Smooth muscle cell (in vitro differentiated cells): ENCODE measurements at regions not wholly inside any gene's neighbourhood (a gene's known extent, or its start where the extent isn't known, plus 50 kb on each side); places are given as distances from the start of the nearest gene placed in this dataset.
"Not testable (repeated sequence)": the region's sequence is repeated elsewhere in the genome, so short reads cannot be mapped to it uniquely, and the experiment has no call there.

Experiments
- DNase-seq: peaks from one replicate; lab custom pipeline; 2025; ENCODE audit not compliant: unreplicated experiment; lab: John Stamatoyannopoulos, UW
- H2AFZ ChIP-seq: fragments of 200-600 bp; sonication (generic); 2 replicates; pipeline ENCODE4 v1.6.0; 2016; ENCODE audit warnings: antibody characterized with exemption, low read depth, mild to moderate bottlenecking
- H3F3A ChIP-seq: fragments of 200-600 bp; sonication (generic); 2 replicates; pipeline ENCODE4 v1.6.0; 2017; ENCODE audit warnings: antibody characterized with exemption, low read depth
- H3K27ac ChIP-seq: fragments of 200-600 bp; sonication (generic); 2 replicates; pipeline ENCODE4 v1.5.1; 2016; ENCODE audit warnings: low read depth, mild to moderate bottlenecking
- H3K27me3 ChIP-seq: fragments of 200-600 bp; sonication (generic); 2 replicates; pipeline ENCODE4 v1.6.1; 2016; ENCODE audit warnings: low read depth, mild to moderate bottlenecking
- H3K36me3 ChIP-seq: fragments of 200-600 bp; sonication (generic); 2 replicates; pipeline ENCODE4 v1.5.1; 2016; ENCODE audit warnings: low read depth
- H3K4me1 ChIP-seq: fragments of 200-600 bp; sonication (generic); 2 replicates; pipeline ENCODE4 v1.5.1; 2016; ENCODE audit warnings: low read depth
- H3K4me2 ChIP-seq: fragments of 200-600 bp; sonication (generic); 2 replicates; pipeline ENCODE4 v1.6.0; 2016; ENCODE audit warnings: mild to moderate bottlenecking
- H3K4me3 ChIP-seq: fragments of 200-600 bp; sonication (generic); 2 replicates; pipeline ENCODE4 v1.5.1; 2016; ENCODE audit warnings: mild to moderate bottlenecking
- H3K79me2 ChIP-seq: fragments of 200-600 bp; sonication (generic); 2 replicates; pipeline ENCODE4 v1.6.0; 2016; ENCODE audit warnings: low read depth, mild to moderate bottlenecking
- H3K9ac ChIP-seq: fragments of 200-600 bp; sonication (generic); 2 replicates; pipeline ENCODE4 v1.6.0; 2016; ENCODE audit warnings: low read depth
- H3K9me3 ChIP-seq: fragments of 200-600 bp; sonication (generic); replicated peaks from 2 replicates; pipeline ENCODE4 v1.5.1; 2016; ENCODE audit warnings: low read depth
- H4K20me1 ChIP-seq: fragments of 200-600 bp; sonication (generic); 2 replicates; pipeline ENCODE4 v1.6.0; 2016; ENCODE audit warnings: low read depth
- WGBS: methylation state at CpG from one replicate; pipeline ENCODE4 v1.1.7; 2016; ENCODE audit warnings: low lambda C conversion rate; 5-methylcytosine and 5-hydroxymethylcytosine counted together
- TF ChIP-seq, protein P1 (sequence below): fragments of 200-600 bp; sonication (generic); IDR thresholded peaks from 2 replicates; pipeline ENCODE4 v1.5.1; 2017; ENCODE audit warnings: borderline replicate concordance, mild to moderate bottlenecking, antibody characterized with exemption; ENCODE audit not compliant: insufficient read depth, poor library complexity, severe bottlenecking

DNA sequence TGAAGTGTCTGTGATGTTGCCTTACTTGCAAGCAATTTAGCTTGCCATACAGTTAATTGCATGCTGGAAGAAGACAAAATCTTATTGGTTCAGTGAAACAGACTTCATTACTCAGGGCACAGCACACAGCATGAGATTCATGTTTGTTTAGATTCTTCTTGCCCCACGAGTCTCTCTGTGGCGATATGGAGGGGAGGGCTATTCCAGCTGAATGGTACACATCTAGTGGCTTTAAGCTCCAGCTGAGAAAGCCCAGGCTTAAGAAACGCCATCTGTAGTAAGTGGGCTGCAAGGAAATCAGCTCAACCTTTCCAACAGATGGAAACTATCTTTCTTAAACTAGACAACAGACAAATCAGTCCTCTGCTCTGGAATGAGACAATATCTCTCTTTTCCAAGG lies 1022.0 kb downstream of the NCAM2 start:
- Histone ChIP-seq H3K4me1 (peaks cover 6% of the 10 kb centered on the region), H3K9ac (peak overlapping the region; percentile 41), H3K79me2 (no peaks in the 10 kb centered on the region), H3K4me2 (peak overlapping the region; percentile 66), H3K27ac (peak overlapping the region; percentile 79), H4K20me1 (no peaks in the 10 kb centered on the region), H3K27me3 (no peaks in the 10 kb centered on the region), H3F3A (no peaks in the 10 kb centered on the region), H2AFZ (peak overlapping the region; percentile 75), H3K4me3 (no peak overlapping the region), H3K36me3 (no peaks in the 10 kb centered on the region), H3K9me3 (no peaks in the 10 kb centered on the region)
- TF ChIP-seq, protein P1, sequence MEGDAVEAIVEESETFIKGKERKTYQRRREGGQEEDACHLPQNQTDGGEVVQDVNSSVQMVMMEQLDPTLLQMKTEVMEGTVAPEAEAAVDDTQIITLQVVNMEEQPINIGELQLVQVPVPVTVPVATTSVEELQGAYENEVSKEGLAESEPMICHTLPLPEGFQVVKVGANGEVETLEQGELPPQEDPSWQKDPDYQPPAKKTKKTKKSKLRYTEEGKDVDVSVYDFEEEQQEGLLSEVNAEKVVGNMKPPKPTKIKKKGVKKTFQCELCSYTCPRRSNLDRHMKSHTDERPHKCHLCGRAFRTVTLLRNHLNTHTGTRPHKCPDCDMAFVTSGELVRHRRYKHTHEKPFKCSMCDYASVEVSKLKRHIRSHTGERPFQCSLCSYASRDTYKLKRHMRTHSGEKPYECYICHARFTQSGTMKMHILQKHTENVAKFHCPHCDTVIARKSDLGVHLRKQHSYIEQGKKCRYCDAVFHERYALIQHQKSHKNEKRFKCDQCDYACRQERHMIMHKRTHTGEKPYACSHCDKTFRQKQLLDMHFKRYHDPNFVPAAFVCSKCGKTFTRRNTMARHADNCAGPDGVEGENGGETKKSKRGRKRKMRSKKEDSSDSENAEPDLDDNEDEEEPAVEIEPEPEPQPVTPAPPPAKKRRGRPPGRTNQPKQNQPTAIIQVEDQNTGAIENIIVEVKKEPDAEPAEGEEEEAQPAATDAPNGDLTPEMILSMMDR: no peak
- no peak for DNase-seq
- 25% methylated on average over 3 of the region's 3 CpGs for WGBS

DNA sequence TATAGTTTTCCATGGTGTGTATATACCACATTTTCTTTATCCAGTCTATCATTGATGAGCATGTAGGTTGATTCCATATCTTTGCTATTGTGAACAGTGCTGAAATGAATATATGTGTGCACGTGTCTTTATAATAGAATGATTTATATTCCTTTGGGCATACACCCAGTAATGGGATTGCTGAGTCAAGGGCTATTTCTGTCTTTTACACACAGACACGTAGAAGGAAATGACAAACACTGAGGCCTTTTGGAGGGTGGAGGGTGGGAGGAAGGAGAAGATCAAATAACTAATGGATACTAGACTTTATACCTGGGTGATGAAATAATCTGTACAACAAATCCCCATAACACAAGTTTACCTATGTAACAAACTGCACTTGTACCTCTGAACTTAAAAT lies 1025.7 kb downstream of the NCAM2 start:
- not testable (repeated sequence) for H3K4me1 ChIP-seq, H3K9ac ChIP-seq, H2AFZ ChIP-seq, H3K27me3 ChIP-seq, H3K36me3 ChIP-seq, DNase-seq, H3K27ac ChIP-seq, H3F3A ChIP-seq, H3K9me3 ChIP-seq, H3K4me2 ChIP-seq, H3K4me3 ChIP-seq, H3K79me2 ChIP-seq, H4K20me1 ChIP-seq
- WGBS: 67% methylated on average over 2 of the region's 2 CpGs

DNA sequence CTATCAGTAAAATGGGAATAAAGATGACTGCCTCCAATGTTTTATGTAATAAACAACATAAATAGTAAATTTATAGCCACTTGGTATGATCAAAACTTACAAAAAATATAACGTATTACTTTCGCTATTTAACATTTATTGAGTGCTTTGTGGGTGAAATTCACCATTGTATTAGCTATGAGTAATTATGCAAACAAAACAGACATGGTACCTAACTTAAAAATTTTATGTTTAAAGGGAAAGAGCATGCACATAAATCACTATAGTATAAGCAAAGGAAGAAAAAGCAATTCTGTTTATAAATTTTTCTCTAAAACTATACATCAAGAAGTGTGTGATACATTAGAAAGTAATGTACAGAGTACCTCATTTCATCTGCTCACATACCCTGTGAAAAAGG lies 1046.2 kb downstream of the NCAM2 start:
- H3F3A ChIP-seq: no peaks in the 10 kb centered on the region
- H4K20me1 ChIP-seq: no peaks in the 10 kb centered on the region
- H3K27ac ChIP-seq: no peak overlapping the region
- TF ChIP-seq, protein P1: no peak
- H3K36me3 ChIP-seq: no peaks in the 10 kb centered on the region
- no peak for DNase-seq
- H3K9ac ChIP-seq: no peak overlapping the region
- no peaks in the 10 kb centered on the region for H3K4me1 ChIP-seq
- H3K9me3 ChIP-seq: no peaks in the 10 kb centered on the region
- H2AFZ ChIP-seq: no peak overlapping the region
- H3K27me3 ChIP-seq: no peaks in the 10 kb centered on the region
- WGBS: 85% methylated on average over 2 of the region's 2 CpGs
- no peak overlapping the region for H3K4me2 ChIP-seq
- H3K79me2 ChIP-seq: no peaks in the 10 kb centered on the region
- no peak overlapping the region for H3K4me3 ChIP-seq

DNA sequence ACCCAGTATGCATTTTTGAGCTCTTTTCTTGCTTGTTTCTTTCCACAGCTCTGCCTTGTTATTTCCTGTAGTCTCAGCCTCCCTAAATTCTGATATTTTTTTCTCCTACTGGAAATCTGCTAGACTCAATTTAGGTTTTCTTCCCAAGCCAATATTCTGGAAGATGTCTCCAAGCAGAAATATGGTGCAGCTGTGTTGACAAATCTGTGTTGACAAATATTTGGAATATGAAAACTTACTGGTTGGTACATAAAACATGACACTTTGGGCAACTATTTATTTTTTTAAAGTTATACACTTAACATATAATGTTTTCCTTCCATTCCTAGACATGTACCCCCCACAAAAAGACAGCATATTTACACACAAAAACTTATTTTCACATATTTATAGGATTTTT lies 1048.4 kb downstream of the NCAM2 start:
- H3K4me2 ChIP-seq: no peak overlapping the region
- no peaks in the 10 kb centered on the region for H4K20me1 ChIP-seq
- H3K4me1 ChIP-seq: no peaks in the 10 kb centered on the region
- TF ChIP-seq, protein P1: no peak
- no peak overlapping the region for H2AFZ ChIP-seq
- H3K79me2 ChIP-seq: no peaks in the 10 kb centered on the region
- no peaks in the 10 kb centered on the region for H3K9me3 ChIP-seq
- H3K27me3 ChIP-seq: no peaks in the 10 kb centered on the region
- H3K4me3 ChIP-seq: no peak overlapping the region
- H3K27ac ChIP-seq: no peak overlapping the region
- H3F3A ChIP-seq: no peaks in the 10 kb centered on the region
- DNase-seq: no peak
- no peaks in the 10 kb centered on the region for H3K36me3 ChIP-seq
- H3K9ac ChIP-seq: no peak overlapping the region
